Superior temporal gyrus (tissue), 1 donor: ENCODE measurements at regions not wholly inside any gene's neighbourhood (a gene's known extent, or its start where the extent isn't known, plus 50 kb on each side); places are given as distances from the start of the nearest gene placed in this dataset.
A peak's percentile ranks its signal among the peaks of the same experiment; 100 is the strongest.

Experiments
- DNase-seq: peaks from one replicate; pipeline ENCODE4 v3.0.0-alpha.2; 2016; ENCODE audit errors: extremely low spot score

DNA sequence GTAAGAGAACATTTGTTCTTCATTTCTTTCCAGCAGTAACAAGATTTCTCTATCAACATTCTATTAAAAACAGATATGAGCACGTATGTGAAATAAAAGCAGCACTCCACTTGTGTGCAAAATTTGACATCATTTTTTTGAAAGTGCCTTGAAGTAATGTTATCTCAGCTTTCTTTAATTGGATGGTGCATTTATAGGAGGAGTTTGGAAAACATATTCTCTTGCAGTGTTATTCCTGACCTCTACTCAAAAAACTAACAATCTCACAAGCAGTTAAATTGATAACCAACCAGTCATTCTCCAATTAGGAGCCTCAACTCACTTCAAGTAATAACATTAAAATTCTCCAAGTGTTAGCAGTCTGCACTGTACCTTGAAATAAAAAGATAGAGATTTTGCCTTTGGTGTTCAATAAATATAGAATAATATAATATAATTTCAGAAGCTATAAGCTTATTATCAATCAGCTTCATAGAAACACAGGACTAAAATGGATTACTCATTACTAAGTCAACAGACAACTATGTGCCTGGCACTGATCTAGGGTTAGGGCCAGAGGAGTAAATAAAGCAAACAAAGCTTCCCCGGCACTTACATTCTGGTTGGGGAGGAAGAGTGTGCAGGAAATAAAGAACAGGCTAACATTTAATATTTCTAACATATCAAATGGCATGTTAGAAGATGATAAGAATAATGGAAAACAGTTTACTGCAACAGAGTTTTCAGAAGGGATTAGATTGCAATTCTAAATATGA, 149.0 kb upstream of the SGK1 start:
- DNase-seq, result peak; percentile 40

DNA sequence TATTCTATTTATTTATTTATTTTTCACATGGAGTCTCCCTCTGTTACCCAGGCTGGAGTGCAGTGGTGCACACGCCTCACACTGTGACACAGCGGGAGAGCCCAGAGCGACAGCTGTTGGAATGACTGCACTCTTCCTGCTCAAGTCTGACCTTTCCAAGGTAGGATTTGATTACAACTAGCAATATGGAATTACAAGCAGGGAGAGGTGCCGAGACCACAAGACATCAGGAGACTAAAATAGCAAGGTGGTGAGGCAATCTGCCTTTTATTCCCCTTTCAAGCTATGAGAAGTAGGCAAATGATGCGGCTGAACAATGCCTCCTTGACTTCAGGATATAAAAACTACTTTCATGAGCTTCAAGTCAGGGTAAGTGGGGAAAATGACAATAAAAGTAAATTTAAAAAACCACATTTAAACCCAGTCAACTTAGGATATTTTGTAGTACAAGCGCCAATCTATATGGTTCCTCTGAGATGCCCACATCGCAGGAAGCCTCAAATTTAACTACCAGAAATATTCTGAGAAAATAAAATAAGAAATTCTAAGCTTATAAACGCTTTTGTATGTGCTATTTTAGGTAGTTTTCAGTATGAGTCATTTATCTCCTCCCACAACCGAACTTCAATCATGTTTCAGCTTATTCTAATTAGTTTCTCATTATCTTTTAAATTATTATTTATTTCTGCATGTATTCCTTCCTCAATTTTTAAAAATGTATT, 146.9 kb upstream of the SGK1 start:
- DNase-seq, result no peak

DNA sequence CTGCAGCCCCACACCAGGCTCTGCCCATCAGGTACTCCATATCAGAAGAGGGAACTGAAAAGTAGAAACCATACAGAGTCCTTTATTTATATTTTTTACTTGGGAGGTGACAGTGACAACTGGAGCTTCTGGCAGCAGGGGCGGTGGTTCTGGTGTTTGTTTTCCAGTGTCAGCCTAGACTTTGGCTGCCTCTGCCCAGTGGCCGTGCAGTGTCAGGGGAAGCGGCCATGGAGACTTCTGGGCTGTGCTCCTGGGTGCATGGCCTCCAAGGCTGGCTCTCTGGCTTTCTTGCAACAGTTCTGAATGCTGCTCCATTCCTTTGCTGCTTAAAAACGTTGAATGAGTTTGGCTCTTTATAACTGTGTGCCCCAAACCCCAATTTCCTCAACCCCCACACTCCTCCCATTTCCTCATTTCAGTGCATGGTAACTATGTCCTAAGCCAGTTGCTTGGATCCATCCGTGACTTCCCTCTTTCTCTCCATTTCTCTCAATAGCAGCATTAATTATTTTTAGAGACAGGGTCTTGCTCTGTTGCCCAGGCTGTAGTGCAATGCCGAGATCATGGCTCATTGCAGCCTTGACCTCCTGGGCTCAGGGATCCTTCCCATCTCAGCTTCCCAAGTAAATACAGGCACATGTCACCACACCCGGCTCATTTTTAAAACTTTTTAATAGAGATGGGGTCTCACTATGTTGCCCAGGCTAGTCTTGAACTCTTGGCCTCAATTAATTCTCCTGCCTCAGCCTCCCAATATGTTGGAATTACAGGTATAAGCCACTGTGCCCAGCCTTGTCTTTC, 141.1 kb upstream of the SGK1 start:
- no peak for DNase-seq

- no peak for DNase-seq
Measured at GRCh38 chr6:134457941-134458340, 140.0 kb upstream of the SGK1 start.

DNA sequence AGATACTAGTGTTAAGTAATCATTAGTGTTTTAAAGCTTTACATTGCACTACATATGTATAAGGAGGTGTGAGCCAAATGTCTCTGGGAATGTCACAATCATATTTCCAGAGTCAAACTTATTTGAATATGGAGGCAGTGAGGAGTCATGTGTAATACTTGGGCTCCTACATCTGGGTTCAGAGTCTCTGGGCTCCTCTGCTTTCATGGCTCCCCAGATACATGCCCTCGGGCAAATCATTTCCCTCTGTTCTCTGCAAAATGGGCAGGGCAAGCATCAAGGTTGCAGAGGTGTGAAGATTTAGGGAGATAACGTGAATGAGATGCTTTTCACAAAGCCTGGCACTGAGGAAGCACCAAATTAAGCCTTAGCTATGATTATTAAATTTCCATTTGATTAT, 138.3 kb upstream of the SGK1 start:
- no peak for DNase-seq

- DNase-seq, result no peak
Measured at GRCh38 chr6:134455319-134455718, 137.4 kb upstream of the SGK1 start.

DNA sequence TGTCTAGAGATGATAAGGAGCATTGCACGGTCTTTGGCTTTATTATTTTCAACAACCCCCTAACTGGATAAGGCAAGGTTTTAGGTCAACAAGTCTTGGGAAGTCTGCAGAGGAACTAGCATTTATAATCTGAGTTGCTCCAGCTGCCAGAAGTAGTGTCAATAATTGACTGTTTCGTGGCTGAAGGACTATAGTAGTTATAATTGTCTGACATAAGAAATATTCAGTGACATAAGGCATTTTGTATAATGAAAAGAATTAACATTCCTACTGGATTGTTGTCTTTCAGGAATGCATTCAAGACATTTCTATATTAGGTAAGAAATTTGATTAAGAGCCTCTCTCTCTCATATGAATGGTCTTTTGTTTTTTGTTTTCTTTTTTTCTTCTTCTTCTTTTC, 136.9 kb upstream of the SGK1 start:
- no peak for DNase-seq

DNA sequence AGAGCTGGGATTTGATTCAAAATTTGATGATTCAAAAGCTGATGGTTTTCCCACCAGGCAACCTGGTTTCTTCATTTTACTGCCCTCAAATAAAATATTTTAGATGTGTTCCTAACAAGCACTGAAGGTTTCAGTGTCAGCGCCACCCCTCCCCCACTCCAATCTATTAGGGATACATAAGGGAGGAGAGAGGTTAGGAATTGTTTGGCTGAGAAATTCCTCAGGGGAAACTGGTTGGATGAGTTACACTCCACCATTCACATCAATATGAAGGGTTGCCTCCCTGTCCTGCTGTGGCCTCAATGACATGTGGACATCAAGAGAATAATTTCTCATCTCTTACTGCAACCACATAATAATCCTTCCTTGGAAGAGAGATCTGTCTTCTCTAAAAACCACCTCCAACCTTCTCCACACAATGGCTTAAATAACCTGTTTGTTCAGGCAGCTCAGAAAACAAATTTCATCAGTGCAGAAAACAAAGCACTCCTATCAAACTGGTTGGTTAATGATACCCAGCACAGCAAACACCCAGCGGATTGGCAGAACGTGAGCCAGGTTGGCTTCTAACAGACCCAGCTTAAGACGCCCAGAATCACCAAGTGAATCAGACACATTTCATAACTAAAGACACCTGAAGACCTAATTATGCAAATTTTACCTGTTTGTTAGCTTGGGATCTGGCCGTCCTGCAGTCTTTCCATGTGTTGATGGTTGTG, 136.0 kb upstream of the SGK1 start:
- no peak for DNase-seq

GRCh38 chr6:134452906-134453305, 135.0 kb upstream of the SGK1 start:
- no peak for DNase-seq

DNA sequence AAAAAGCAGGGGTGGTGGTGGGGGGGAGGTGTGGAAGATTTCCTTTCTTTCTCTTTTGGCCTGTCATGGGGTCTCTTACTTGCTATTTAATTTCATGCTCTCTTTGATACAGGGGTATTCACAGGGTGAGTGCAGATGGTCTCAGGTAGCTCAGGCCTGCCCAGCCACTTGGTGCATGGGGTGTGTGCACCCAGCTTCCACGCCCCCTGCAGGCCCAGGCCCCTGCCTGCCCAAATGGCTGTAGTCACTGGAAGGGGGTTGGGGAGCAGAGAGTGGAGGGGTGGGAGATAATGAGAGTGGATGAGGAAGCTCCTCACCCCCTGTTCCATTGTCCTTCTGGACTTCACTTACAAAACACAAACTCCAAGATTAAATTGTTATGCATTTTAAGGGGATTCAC, 133.6 kb upstream of the SGK1 start:
- DNase-seq, result no peak

DNA sequence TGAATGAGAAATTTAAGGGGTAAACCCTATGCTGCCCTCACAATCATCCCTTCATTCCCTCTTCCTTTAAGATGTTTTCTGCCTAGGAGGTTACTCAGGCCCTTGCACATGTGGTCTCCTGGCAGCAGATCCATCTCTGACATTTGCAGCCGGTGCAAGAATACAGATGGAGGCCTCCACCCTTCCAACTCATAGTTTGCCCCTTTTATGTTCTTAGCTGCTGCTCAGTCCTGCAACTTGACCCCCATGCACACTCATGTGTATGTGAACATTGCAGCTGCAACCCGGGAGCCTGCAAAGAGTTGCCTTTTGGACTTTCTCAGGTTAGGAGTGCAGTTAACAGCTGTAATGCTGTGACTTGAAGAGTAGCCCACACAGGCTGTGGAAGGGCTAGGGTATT, 131.9 kb upstream of the SGK1 start:
- no peak for DNase-seq

- DNase-seq, result no peak
Measured at GRCh38 chr6:134449004-134449403, 131.1 kb upstream of the SGK1 start.

- peak; percentile 37 for DNase-seq
Measured at GRCh38 chr6:134447883-134448387, 130.0 kb upstream of the SGK1 start.

GRCh38 chr6:134447423-134447822, 129.5 kb upstream of the SGK1 start:
- DNase-seq, result peak; percentile 64

DNA sequence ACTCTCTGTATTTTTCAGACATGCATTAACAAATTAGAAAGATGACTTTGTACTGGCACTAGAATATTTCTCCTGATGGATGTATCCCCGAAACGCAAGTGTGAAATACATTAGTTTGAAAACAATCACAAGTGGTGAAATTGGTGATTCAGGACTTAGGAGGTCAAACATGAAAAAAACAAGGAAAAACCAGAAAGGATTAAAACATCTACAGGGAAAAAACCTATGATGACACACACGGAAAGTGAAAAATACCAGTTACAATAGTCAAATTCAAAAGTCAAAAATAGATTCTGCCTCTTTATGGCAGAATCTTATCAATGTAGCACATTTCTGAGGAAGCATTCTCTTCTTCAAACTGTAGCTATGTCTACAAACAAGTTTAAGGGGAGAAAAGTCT, 129.0 kb upstream of the SGK1 start:
- DNase-seq, result no peak

DNA sequence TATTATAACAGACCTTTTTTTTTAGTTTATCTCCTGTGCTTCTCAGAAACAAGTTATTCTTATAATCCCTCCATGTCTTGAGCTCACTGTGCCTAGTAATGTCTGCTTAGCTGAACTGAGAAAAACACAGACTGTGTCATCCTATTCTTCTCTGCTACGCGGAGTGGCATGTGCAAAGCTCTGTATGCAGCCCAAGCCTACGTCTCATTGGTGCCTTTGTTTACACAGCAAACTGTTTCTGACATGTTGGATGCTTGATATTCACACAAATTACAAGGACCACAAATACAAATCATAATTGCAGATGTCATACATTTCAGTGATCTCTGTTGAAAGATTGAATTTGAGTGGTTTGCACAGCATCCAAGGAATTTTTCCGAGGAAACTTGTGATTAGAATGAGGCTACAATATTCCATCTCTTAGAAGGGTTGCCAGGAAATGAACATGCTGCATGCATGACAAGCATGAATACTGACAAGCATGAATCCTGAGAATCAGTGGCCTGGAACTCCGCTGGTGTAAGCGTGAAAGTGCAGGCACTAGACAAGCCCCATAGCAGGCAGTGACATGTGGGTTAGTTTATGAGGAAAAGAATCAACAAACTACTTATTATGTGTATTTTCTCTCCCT, 128.4 kb upstream of the SGK1 start:
- peak; percentile 88 for DNase-seq

- peak; percentile 31 for DNase-seq
Measured at GRCh38 chr6:134443009-134443408, 125.1 kb upstream of the SGK1 start.

DNA sequence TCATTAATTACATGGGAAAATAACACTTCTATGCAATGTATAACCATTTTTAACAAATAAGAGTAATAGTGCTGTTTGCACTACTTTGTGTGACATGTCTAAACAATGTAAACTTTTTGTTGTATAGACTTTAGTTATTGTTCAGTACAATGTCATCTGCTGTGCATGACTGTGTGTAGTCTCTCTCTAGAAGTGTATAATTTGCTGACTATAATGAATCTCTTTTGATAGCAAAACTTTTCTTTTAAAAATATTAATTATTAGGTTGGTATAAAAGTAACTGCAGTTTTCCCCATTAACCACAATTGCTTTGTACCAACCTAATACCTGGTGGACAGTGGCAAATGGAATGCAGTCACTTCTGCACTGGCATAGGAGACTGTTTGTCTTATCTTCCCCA, 124.2 kb upstream of the SGK1 start:
- peak; percentile 18 for DNase-seq

- DNase-seq, result no peak
Measured at GRCh38 chr6:134438837-134439236, 120.9 kb upstream of the SGK1 start.

GRCh38 chr6:134437376-134437775, 119.5 kb upstream of the SGK1 start:
- peak; percentile 66 for DNase-seq

- peak; percentile 73 for DNase-seq
Measured at GRCh38 chr6:134436950-134437349, 119.0 kb upstream of the SGK1 start.
